ENCODE measurements at regions not wholly inside any gene's neighbourhood (a gene's known extent, or its start where the extent isn't known, plus 50 kb on each side); places are given as distances from the start of the nearest gene placed in this dataset.

DNA sequence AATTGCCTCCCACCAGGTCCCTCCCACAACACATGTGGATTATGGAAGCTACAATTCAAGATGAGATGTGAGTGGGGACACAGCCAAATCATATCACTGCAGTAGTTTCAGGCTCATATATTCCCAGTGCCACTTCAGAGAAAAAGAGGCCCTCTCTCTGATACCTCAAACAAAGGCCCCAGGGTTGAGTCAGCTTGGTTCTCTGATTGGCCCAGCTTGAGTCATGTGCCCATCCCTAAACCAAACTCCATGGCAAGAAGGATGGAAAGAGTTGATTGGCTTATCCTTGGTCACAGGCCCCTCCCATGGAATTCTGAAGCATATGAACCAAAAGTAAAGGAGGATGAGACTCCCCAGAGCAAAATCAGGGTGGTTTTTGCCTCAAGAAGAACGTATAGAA, 75.9 kb upstream of the IRX6 start:
- TF ChIP-seq, protein P1, sequence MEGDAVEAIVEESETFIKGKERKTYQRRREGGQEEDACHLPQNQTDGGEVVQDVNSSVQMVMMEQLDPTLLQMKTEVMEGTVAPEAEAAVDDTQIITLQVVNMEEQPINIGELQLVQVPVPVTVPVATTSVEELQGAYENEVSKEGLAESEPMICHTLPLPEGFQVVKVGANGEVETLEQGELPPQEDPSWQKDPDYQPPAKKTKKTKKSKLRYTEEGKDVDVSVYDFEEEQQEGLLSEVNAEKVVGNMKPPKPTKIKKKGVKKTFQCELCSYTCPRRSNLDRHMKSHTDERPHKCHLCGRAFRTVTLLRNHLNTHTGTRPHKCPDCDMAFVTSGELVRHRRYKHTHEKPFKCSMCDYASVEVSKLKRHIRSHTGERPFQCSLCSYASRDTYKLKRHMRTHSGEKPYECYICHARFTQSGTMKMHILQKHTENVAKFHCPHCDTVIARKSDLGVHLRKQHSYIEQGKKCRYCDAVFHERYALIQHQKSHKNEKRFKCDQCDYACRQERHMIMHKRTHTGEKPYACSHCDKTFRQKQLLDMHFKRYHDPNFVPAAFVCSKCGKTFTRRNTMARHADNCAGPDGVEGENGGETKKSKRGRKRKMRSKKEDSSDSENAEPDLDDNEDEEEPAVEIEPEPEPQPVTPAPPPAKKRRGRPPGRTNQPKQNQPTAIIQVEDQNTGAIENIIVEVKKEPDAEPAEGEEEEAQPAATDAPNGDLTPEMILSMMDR (conservative IDR thresholded peaks at IDR 0.05; ENCODE audit: low read length) = no peak
- no peak for TF ChIP-seq EZH2phosphoT487 (IDR thresholded peaks at IDR 0.05; ENCODE audit: borderline replicate concordance, low read depth, low read length)
